OCI-LY7 (cell line): ENCODE measurements at regions not wholly inside any gene's neighbourhood (a gene's known extent, or its start where the extent isn't known, plus 50 kb on each side); places are given as distances from the start of the nearest gene placed in this dataset.

Experiments used
- CTCF ChIP-seq: fragments of 200-600 bp; sonication (generic); conservative IDR thresholded peaks from 2 replicates; pipeline ENCODE4 v1.5.1; 2014; ENCODE audit warnings: mild to moderate bottlenecking, antibody characterized with exemption, low read length, moderate library complexity, mixed read lengths
- EZH2phosphoT487 ChIP-seq: fragments of 200-600 bp; sonication (generic); IDR thresholded peaks from 2 replicates; pipeline ENCODE4 v1.6.1; 2018; ENCODE audit warnings: low read depth, borderline replicate concordance, mild to moderate bottlenecking, mixed run types, antibody characterized with exemption, low read length, moderate library complexity, mixed read lengths

- TF ChIP-seq CTCF (no peak), EZH2phosphoT487 (no peak)
Observed at GRCh38 chr1:199403531-199404116, 623.9 kb upstream of the NR5A2 start.
